ENCODE measurements at regions not wholly inside any gene's neighbourhood (a gene's known extent, or its start where the extent isn't known, plus 50 kb on each side); places are given as distances from the start of the nearest gene placed in this dataset.
"Not testable (repeated sequence)": the region's sequence is repeated elsewhere in the genome, so short reads cannot be mapped to it uniquely, and the experiment has no call there.

DNA sequence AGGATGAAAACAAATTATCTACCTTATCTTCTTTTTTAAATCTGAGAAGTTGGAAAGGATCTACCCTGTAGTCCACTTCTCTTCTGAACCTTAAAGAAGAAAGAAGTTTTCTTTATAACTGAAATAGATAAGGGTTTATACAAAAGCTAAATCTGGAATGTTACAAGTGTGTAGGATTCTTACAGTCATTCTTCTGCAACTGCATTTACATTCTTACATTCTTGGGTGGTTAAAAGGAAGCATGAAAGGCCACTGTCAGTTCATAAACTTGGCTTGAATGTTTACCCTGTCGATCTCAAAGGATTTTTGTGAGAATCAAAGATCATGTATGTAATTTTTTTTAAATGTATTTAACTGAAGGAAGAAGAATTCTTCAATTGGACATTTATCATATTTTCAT is 142.1 kb upstream of the BRINP3 start:
- H3K9me3 Mint-ChIP-seq = peaks cover 2% of the 10 kb centered on the region
- no peak overlapping the region for H3K4me3 Mint-ChIP-seq
- H3K27ac Mint-ChIP-seq = no peak overlapping the region
- no peaks in the 10 kb centered on the region for H3K4me1 Mint-ChIP-seq
- H3K27me3 Mint-ChIP-seq = no peaks in the 10 kb centered on the region
- H3K36me3 Mint-ChIP-seq = no peaks in the 10 kb centered on the region
- ATAC-seq = no peak

DNA sequence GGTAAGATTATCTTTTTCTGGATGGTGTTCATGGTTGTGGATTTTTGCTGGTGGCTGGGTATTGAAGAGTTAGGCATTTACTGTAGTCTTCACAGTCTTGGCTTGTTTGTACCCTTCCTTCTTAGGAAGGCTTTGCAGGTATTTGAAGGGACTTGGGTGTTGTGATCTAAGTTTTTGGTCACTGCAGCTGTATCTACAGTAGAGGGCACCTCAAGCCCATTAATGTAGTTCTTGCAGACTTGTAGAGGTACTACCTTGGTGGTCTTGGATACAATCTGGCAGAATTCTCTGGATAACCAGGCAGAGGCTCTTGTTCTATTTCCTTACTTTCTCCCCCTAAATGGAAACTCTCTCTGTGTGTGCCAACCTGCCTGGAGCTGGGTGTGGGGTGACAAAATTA is 155.8 kb upstream of the BRINP3 start:
- ATAC-seq = no peak
- no peak overlapping the region for H3K27ac Mint-ChIP-seq

DNA sequence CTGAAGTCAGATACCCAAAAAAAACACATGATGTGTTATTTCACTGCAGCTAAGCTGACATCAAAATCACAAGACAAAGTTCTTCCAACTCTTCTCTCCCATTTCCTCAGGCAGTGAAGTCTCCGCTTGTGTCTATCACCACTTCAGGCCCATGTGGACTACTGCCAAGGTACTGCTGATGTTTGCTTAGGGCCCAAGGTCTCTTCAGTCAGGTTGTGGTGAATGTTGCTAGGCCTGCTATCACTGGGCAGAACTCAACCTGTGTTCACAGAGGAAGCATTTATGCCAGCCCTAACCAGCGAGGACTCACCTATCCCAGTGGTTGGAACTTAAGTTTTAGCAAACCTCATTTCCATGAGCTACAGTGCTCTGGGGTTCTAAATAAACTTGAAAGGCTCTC is 156.5 kb upstream of the BRINP3 start:
- Mint-ChIP-seq H3K27me3 (no peaks in the 10 kb centered on the region), H3K36me3 (no peaks in the 10 kb centered on the region), H3K9me3 (peaks cover 7% of the 10 kb centered on the region), H3K4me3 (no peak overlapping the region), H3K4me1 (no peaks in the 10 kb centered on the region), H3K27ac (no peak overlapping the region)
- no peak for ATAC-seq

More for the DNA sequence above, 155.8 kb upstream of the BRINP3 start:
- no peaks in the 10 kb centered on the region for H3K4me1 Mint-ChIP-seq
- no peak overlapping the region for H3K4me3 Mint-ChIP-seq
- no peaks in the 10 kb centered on the region for H3K27me3 Mint-ChIP-seq
- H3K36me3 Mint-ChIP-seq = no peaks in the 10 kb centered on the region
- H3K9me3 Mint-ChIP-seq = peaks cover 7% of the 10 kb centered on the region

DNA sequence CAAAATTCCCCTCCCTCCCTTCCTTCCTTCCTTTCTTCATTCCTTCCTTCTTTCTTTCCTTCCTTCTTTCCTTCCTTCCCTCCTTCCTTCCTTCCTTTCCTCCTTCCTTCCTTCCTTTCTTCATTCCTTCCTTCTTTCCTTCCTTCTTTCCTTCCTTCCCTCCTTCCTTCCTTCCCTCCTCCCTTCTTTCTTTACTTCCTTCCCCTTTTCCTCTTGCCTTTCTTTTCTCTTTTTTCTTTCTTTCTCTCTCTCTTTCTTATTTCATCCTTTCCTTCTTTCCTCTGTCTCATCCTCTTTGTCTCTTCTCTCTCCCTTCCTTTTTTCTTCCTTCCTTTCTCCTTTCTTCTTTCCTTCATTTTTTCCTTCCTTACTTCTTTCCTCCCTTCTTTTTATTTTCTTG is 171.9 kb upstream of the BRINP3 start:
- H3K27ac Mint-ChIP-seq = no peak overlapping the region
- ATAC-seq = no peak

DNA sequence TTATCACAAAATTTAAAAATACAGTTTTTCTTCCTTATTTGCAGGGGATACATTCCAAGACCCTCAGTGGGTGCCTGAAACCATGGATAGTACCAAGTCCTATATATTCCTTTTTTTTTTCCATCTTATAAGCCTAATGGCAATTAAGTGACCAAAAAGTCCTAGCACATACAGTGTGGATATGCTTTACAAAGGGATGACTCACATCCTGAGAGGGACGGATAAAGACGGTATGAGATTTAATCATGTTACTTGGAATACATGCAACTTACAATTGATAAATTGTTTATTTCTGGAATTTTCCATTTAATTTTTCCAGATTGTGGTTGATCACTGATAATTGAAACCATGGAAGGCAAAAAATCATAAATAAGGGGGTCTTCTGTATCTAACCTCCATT is 181.2 kb upstream of the BRINP3 start:
- no peak for ATAC-seq
- no peaks in the 10 kb centered on the region for H3K36me3 Mint-ChIP-seq
- no peak overlapping the region for H3K4me3 Mint-ChIP-seq
- peaks cover 6% of the 10 kb centered on the region for H3K9me3 Mint-ChIP-seq
- no peak overlapping the region for H3K27ac Mint-ChIP-seq
- no peaks in the 10 kb centered on the region for H3K4me1 Mint-ChIP-seq
- H3K27me3 Mint-ChIP-seq = no peaks in the 10 kb centered on the region

More for the DNA sequence above, 171.9 kb upstream of the BRINP3 start:
- no peaks in the 10 kb centered on the region for H3K27me3 Mint-ChIP-seq
- no peaks in the 10 kb centered on the region for H3K4me1 Mint-ChIP-seq
- H3K36me3 Mint-ChIP-seq = no peaks in the 10 kb centered on the region
- H3K9me3 Mint-ChIP-seq = peaks cover 7% of the 10 kb centered on the region
- no peak overlapping the region for H3K4me3 Mint-ChIP-seq

DNA sequence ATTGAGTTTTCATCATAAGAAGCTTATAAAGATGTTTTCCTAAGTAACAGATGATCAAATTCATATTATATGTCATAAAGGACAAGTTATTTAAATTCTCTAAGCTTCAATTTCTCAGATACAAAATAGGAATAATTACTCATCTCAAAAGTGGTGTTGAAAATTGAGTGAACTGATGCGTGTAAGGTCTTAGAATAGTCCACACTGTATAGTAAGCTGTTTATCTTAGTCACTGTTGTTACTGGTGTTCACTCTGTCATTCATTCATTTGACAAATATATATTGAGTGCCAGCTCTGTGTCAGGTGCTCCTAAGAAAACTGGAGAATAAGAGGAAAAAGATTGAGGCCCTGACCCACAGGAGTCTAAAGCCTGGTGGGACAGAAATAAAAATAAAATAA is 186.3 kb upstream of the BRINP3 start:
- Mint-ChIP-seq H3K27me3 (no peaks in the 10 kb centered on the region), H3K27ac (no peak overlapping the region), H3K4me1 (no peaks in the 10 kb centered on the region), H3K36me3 (no peaks in the 10 kb centered on the region), H3K9me3 (peaks cover 7% of the 10 kb centered on the region), H3K4me3 (no peak overlapping the region)
- no peak for ATAC-seq

DNA sequence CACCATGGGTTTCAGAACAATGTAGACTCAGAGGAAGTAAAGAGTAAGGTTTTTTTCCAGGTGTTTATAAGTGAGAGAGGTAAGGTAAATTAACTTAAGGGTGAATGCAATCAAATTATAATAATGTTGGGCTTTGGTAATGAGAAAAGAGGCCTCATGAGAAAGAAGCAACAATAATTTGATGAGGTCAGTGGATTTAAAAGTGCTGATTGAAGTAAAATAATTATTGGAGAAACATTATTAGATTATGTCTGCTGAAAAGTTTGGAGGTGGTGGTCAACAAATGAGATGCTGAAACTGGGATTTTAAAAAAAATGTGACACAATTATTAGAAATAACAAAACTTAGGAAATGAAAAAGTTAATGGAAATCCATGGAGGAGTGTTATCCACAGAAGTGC is 187.4 kb upstream of the BRINP3 start:
- no peak for ATAC-seq
- H3K4me1 Mint-ChIP-seq = no peaks in the 10 kb centered on the region
- no peak overlapping the region for H3K27ac Mint-ChIP-seq
- H3K27me3 Mint-ChIP-seq = no peaks in the 10 kb centered on the region
- H3K4me3 Mint-ChIP-seq = no peak overlapping the region
- no peaks in the 10 kb centered on the region for H3K36me3 Mint-ChIP-seq
- peaks cover 7% of the 10 kb centered on the region for H3K9me3 Mint-ChIP-seq

DNA sequence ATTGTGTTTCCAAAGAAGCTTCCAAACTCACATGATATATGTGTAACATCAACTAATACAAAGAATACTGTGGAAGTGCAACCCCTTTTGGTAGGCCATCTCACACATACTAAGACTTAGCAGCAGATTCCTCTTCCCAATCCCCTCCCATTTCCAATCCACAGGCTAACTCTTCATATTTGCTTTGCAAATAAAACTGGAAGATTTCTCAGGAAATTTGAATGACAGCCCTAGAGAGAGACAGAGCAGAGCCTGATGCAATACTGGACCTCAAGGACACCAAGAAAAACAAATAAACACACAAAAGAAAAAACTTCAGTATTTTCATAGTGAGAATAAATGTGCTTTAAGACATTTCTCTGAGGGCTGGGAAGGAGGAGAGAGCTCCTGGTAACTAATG is 190.2 kb upstream of the BRINP3 start:
- H3K27ac Mint-ChIP-seq = no peak overlapping the region
- no peaks in the 10 kb centered on the region for H3K36me3 Mint-ChIP-seq
- no peak for ATAC-seq
- H3K27me3 Mint-ChIP-seq = no peaks in the 10 kb centered on the region
- H3K4me3 Mint-ChIP-seq = no peak overlapping the region
- H3K9me3 Mint-ChIP-seq = peaks cover 4% of the 10 kb centered on the region
- no peaks in the 10 kb centered on the region for H3K4me1 Mint-ChIP-seq

DNA sequence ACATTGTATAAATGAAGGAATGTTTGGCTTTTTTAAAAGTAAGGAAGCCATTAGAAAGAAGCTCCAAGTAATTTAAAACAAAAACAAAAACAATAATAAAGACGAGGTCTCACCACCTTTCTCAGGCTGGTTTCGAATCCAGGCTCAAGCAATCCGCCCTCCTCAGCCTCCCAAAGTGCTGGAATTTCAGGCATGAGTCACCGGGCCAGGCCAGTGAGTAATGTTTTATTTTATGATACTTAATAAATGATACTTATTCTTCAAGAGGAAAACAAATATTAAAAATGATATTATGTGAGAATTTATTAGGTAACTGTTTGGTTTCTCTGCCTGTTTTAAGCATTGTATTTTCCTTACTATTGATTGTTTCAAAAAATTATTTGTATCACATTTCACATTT is 201.4 kb upstream of the BRINP3 start:
- Mint-ChIP-seq H3K27ac (no peak overlapping the region), H3K4me1 (no peaks in the 10 kb centered on the region), H3K4me3 (no peak overlapping the region), H3K27me3 (no peaks in the 10 kb centered on the region), H3K36me3 (no peaks in the 10 kb centered on the region), H3K9me3 (peaks cover 7% of the 10 kb centered on the region)
- ATAC-seq = no peak

DNA sequence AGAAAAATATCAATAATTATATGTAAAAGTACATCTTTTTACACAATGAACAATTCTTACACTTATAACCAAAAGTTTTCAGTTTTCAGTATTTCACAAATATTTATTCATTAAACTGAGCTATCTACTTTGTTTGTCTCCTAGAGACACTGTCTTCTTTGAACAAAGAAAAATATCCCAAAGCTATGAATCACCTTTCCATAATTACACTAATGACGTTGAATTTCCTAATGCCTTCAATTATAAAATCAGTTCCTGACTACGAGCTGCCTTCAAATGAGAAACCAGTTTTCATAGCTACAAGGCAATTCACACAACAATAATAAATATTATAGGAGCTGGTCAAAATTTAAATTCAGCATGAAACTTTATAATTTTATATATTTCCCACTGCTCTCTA is 201.8 kb upstream of the BRINP3 start:
- no peaks in the 10 kb centered on the region for H3K4me1 Mint-ChIP-seq

DNA sequence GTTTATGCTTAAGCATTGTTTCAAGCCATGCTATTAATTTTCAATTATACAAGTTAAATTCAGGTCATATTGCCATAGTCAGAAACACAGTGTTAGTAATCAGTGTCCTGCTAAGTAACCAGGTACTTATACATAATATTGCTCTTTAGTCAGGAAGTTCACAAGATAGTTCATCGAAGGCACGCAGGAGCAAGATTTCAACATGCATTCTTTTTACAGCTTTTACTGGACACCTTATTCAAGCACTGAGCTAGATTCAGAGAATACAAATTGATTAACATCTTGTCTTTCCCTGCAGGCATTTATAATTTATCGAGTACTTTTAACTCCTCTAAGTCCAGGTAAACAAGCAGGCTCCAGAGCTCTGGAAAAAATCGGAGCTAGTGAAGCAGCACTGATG is 202.3 kb upstream of the BRINP3 start:
- Mint-ChIP-seq H3K27me3 (no peaks in the 10 kb centered on the region), H3K4me3 (no peak overlapping the region), H3K4me1 (no peaks in the 10 kb centered on the region), H3K36me3 (no peaks in the 10 kb centered on the region), H3K27ac (no peak overlapping the region), H3K9me3 (peaks cover 6% of the 10 kb centered on the region)
- no peak for ATAC-seq

More for the DNA sequence above, 201.8 kb upstream of the BRINP3 start:
- ATAC-seq = no peak
- no peaks in the 10 kb centered on the region for H3K27me3 Mint-ChIP-seq
- H3K27ac Mint-ChIP-seq = no peak overlapping the region
- no peaks in the 10 kb centered on the region for H3K36me3 Mint-ChIP-seq
- H3K9me3 Mint-ChIP-seq = peaks cover 6% of the 10 kb centered on the region
- no peak overlapping the region for H3K4me3 Mint-ChIP-seq

DNA sequence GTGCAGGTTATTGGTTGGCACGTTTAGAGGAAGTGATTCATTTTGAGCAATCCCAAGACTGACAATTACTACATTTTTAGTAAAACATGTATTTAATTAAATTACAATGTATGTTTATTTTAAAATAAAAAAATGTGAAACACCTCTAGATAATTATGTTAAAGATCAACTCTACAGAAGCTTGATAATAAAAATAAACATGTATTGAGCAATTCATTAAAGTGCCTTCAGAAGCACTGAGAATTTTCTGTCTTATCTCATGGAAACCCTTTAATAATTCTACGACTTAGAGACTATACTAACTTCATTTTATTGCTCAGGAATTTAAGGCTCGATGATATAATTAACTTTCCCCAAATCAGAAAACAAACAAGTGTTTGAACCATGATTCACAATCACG is 208.0 kb upstream of the BRINP3 start:
- Mint-ChIP-seq H3K4me3 (no peak overlapping the region), H3K27ac (no peak overlapping the region)

DNA sequence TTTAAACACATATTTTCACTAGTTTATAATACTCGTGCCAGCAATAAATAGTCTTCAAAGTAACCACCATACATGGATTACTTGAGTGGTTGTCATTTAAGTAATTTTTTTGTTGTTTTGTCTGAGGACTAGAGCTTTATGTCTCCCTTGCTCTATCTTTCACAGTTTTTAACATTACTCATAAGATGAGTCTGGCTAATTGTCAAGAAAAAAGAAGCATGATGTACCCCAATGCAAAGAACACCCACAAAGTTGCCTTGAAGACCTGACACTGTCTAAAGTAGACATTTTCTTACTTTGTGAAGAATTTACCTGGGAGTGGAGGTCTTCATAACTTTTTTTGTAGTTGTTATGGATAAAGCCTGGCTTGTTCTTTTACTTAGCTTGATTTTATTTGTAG is 210.4 kb upstream of the BRINP3 start:
- no peaks in the 10 kb centered on the region for H3K36me3 Mint-ChIP-seq
- H3K4me1 Mint-ChIP-seq = no peaks in the 10 kb centered on the region
- peaks cover 6% of the 10 kb centered on the region for H3K9me3 Mint-ChIP-seq
- ATAC-seq = no peak
- no peak overlapping the region for H3K27ac Mint-ChIP-seq
- H3K4me3 Mint-ChIP-seq = no peak overlapping the region
- H3K27me3 Mint-ChIP-seq = no peaks in the 10 kb centered on the region

More for the DNA sequence above, 208.0 kb upstream of the BRINP3 start:
- H3K9me3 Mint-ChIP-seq = peaks cover 3% of the 10 kb centered on the region
- H3K36me3 Mint-ChIP-seq = no peaks in the 10 kb centered on the region
- ATAC-seq = no peak
- H3K27me3 Mint-ChIP-seq = no peaks in the 10 kb centered on the region
- H3K4me1 Mint-ChIP-seq = no peaks in the 10 kb centered on the region

DNA sequence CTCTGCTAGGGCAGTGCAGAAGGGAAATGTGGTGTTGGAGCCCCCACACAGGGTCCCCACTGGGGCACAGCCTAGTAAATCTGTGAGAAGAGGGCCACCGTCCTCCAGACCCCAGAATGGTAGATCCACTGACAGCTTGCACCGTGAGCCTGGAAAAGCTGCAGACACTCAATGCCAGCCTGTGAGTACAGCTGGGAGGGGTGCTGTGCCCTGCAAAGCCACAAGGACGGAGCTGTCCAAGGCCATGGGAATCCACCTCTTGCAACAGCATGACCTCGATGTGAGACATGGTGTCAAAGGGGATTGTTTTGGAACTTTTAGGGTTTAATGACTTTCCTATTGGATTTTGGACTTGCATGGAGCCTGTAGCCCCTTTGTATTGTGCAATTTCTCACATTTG is 220.8 kb upstream of the BRINP3 start:
- H3K27me3 Mint-ChIP-seq, H3K9me3 Mint-ChIP-seq, H3K4me1 Mint-ChIP-seq, H3K27ac Mint-ChIP-seq, H3K4me3 Mint-ChIP-seq, H3K36me3 Mint-ChIP-seq, ATAC-seq: not testable (repeated sequence)

DNA sequence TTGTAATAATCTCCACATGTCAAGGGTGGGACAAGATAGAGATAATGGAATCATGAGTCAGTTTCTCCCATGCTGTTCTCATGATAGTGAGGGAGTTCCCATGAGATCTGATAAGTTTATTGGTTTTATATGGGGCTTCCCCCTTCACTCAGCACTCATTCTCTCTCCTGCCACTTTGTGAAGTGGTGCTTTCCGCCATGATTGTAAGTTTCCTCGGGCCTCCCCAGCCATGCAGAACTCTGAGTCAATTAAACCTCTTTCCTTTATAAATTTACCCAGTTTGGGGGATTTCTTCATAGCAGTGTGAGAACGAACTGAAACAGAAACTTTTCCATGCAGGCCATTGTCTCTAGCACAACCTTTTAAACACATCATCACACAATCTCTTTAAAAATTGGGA is 221.5 kb upstream of the BRINP3 start:
- no peaks in the 10 kb centered on the region for H3K4me1 Mint-ChIP-seq
- H3K4me3 Mint-ChIP-seq = no peak overlapping the region
- no peaks in the 10 kb centered on the region for H3K36me3 Mint-ChIP-seq
- H3K27me3 Mint-ChIP-seq = no peaks in the 10 kb centered on the region
- H3K9me3 Mint-ChIP-seq = peaks cover 3% of the 10 kb centered on the region
- H3K27ac Mint-ChIP-seq = no peak overlapping the region
- no peak for ATAC-seq

DNA sequence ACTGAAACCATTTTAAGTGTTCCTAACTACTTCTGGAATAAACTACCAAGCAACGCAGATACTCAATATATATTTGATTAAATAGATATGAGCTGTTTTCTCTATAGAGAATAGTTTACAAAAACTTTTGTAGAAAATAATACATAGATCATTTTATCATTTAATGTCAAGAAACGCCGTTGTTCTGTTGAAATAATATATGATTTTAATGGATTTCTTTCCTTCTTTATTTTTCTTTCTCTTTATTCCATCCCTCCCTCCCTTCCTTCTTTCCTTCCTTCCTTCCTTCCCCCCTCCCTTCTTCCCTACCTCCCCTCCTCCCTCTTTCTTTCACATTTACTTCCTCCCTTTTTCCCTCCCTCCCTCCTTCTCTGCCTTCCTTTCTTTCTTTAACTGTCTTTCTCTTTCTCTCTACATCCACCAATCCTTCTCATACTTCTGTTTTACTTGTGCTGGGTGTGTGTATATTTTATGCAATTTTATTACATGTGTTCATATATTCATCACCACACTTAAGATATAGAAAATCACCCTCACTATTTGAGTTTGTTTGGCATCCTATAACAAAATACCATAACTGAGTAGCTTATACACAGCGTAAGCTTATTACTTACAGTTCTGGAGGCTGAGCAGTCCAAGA is 230.9 kb upstream of the BRINP3 start:
- no peaks in the 10 kb centered on the region for H3K4me1 Mint-ChIP-seq
- ATAC-seq = no peak
- no peaks in the 10 kb centered on the region for H3K36me3 Mint-ChIP-seq
- H3K27me3 Mint-ChIP-seq = no peaks in the 10 kb centered on the region
- no peak overlapping the region for H3K27ac Mint-ChIP-seq
- H3K4me3 Mint-ChIP-seq = no peak overlapping the region
- peaks cover 3% of the 10 kb centered on the region for H3K9me3 Mint-ChIP-seq

DNA sequence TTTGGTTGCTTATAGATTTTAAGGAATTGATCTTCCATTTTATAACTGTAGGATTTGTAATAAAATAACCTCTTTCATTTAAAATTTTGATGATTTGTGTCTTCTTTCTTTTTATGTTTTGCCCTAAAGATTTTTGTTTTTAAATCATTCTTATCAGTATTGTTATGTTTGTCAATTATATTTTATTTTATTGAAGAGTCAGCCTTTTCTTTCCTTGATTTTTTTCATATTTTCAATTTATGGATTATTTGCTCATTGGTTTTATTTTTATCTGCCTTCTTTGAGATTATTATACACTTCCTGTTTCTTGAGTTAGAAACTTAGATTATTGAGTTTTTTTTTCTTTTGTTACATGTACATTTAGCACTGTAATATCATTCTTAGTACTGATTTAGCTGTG is 233.4 kb upstream of the BRINP3 start:
- no peaks in the 10 kb centered on the region for H3K4me1 Mint-ChIP-seq
- ATAC-seq = no peak
- no peak overlapping the region for H3K4me3 Mint-ChIP-seq
- no peak overlapping the region for H3K27ac Mint-ChIP-seq
- H3K9me3 Mint-ChIP-seq = peaks cover 3% of the 10 kb centered on the region
- H3K36me3 Mint-ChIP-seq = no peaks in the 10 kb centered on the region
- no peaks in the 10 kb centered on the region for H3K27me3 Mint-ChIP-seq

Data from stimulated activated memory B cell treated with anti-CD40 and anti-IgM and Interleukin-4, amounts not matched to agents 10 μg/mL and 1 μg/mL and 100 μg/mL, for 72 hours (primary cell).